Gastroesophageal sphincter (tissue), 3 donors: ENCODE measurements at regions not wholly inside any gene's neighbourhood (a gene's known extent, or its start where the extent isn't known, plus 50 kb on each side); places are given as distances from the start of the nearest gene placed in this dataset.

Experiments
- EP300 ChIP-seq: sonication (generic); formaldehyde crosslinking; IDR thresholded peaks from one replicate; pipeline ENCODE4 v1.6.1; 2017; ENCODE audit warnings: antibody characterized with exemption, mild to moderate bottlenecking
- POLR2A ChIP-seq, 2 donors: fragments of 450-650 bp; IDR thresholded peaks; one replicate each; pipeline ENCODE4 v1.6.1; 2017; ENCODE audit warnings: antibody characterized with exemption in 2 of 2, mild to moderate bottlenecking in 2 of 2, moderate library complexity in 1 of 2
- POLR2AphosphoS5 ChIP-seq: sonication (generic); formaldehyde crosslinking; IDR thresholded peaks from one replicate; pipeline ENCODE4 v1.6.1; 2017; ENCODE audit warnings: antibody characterized with exemption
- TF ChIP-seq, protein P1 (sequence below), 4 experiments: fragments of 200-600 bp in 2 of 4; fragments of 450-650 bp in 2 of 4; sonication (generic) in 1 of 4; IDR thresholded peaks; one replicate each; pipeline ENCODE4 v1.5.1; 2017 to 2019; ENCODE audit warnings: antibody characterized with exemption in 4 of 4, mild to moderate bottlenecking in 2 of 4, moderate library complexity in 2 of 4

GRCh38 chr3:110887176-110887575 is 184.4 kb upstream of the NECTIN3 start:
- TF ChIP-seq POLR2A (IDR thresholded peaks at IDR 0.05) (no peak), POLR2AphosphoS5 (no peak), EP300 (no peak)
- TF ChIP-seq, protein P1, sequence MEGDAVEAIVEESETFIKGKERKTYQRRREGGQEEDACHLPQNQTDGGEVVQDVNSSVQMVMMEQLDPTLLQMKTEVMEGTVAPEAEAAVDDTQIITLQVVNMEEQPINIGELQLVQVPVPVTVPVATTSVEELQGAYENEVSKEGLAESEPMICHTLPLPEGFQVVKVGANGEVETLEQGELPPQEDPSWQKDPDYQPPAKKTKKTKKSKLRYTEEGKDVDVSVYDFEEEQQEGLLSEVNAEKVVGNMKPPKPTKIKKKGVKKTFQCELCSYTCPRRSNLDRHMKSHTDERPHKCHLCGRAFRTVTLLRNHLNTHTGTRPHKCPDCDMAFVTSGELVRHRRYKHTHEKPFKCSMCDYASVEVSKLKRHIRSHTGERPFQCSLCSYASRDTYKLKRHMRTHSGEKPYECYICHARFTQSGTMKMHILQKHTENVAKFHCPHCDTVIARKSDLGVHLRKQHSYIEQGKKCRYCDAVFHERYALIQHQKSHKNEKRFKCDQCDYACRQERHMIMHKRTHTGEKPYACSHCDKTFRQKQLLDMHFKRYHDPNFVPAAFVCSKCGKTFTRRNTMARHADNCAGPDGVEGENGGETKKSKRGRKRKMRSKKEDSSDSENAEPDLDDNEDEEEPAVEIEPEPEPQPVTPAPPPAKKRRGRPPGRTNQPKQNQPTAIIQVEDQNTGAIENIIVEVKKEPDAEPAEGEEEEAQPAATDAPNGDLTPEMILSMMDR (IDR thresholded peaks at IDR 0.05) = no peak
